ENCODE measurements at regions not wholly inside any gene's neighbourhood (a gene's known extent, or its start where the extent isn't known, plus 50 kb on each side); places are given as distances from the start of the nearest gene placed in this dataset.
"Not testable (repeated sequence)": the region's sequence is repeated elsewhere in the genome, so short reads cannot be mapped to it uniquely, and the experiment has no call there.

- no peak overlapping the region for H3K4me2 ChIP-seq (ENCODE audit: low read length)
- H3K79me2 ChIP-seq: no peaks in the 10 kb centered on the region
- no peak overlapping the region for H3K4me3 ChIP-seq (ENCODE audit: low read depth, low read length)
- H3K9me3 ChIP-seq (ENCODE audit: control insufficient read depth, low read length): no peaks in the 10 kb centered on the region
- no peak overlapping the region for H3K27ac ChIP-seq
- H3K36me3 ChIP-seq (ENCODE audit: control insufficient read depth, insufficient read depth, low read length): no peaks in the 10 kb centered on the region
- H3K9ac ChIP-seq: no peak overlapping the region
- H3K4me1 ChIP-seq: no peaks in the 10 kb centered on the region
- no peaks in the 10 kb centered on the region for H3K27me3 ChIP-seq (ENCODE audit: control insufficient read depth, insufficient read depth, low read length)
- no peak for TF ChIP-seq CTCF (IDR thresholded peaks at IDR 0.05)
- no peak overlapping the region for H2AFZ ChIP-seq
Observed at GRCh38 chr1:229863651-229864545, 203.1 kb upstream of the GALNT2 start.

- Histone ChIP-seq H3K27me3 (ENCODE audit: control insufficient read depth, insufficient read depth, low read length) (no peaks in the 10 kb centered on the region), H3K36me3 (ENCODE audit: control insufficient read depth, insufficient read depth, low read length) (no peaks in the 10 kb centered on the region), H3K27ac (no peak overlapping the region), H3K4me2 (ENCODE audit: low read length) (no peak overlapping the region), H3K4me3 (ENCODE audit: low read depth, low read length) (no peak overlapping the region), H3K4me1 (no peaks in the 10 kb centered on the region), H3K79me2 (no peaks in the 10 kb centered on the region), H3K9ac (no peak overlapping the region), H3K9me3 (ENCODE audit: control insufficient read depth, low read length) (no peaks in the 10 kb centered on the region), H2AFZ (no peak overlapping the region)
- TF ChIP-seq CTCF (IDR thresholded peaks at IDR 0.05): no peak
Observed at GRCh38 chr1:229864686-229865230, 202.3 kb upstream of the GALNT2 start.

- H3K27ac ChIP-seq: not testable (repeated sequence)
Observed at GRCh38 chr1:229865321-229865720, 201.7 kb upstream of the GALNT2 start.

GRCh38 chr1:229867726-229868125 lies 199.3 kb upstream of the GALNT2 start:
- H3K27ac ChIP-seq: no peak overlapping the region
- no peak for TF ChIP-seq CTCF (IDR thresholded peaks at IDR 0.05)

More at GRCh38 chr1:229865321-229865720, 201.7 kb upstream of the GALNT2 start:
- H3K9ac ChIP-seq; H3K4me1 ChIP-seq; H3K27me3 ChIP-seq (ENCODE audit: control insufficient read depth, insufficient read depth, low read length); H3K9me3 ChIP-seq (ENCODE audit: control insufficient read depth, low read length); H3K36me3 ChIP-seq (ENCODE audit: control insufficient read depth, insufficient read depth, low read length); H3K4me3 ChIP-seq (ENCODE audit: low read depth, low read length); H3K79me2 ChIP-seq; H2AFZ ChIP-seq; H3K4me2 ChIP-seq (ENCODE audit: low read length): not testable (repeated sequence)

GRCh38 chr1:229869240-229869639 lies 197.8 kb upstream of the GALNT2 start:
- Histone ChIP-seq H3K4me2 (ENCODE audit: low read length) (no peak overlapping the region), H3K27me3 (ENCODE audit: control insufficient read depth, insufficient read depth, low read length) (no peaks in the 10 kb centered on the region), H3K4me3 (ENCODE audit: low read depth, low read length) (no peak overlapping the region), H3K9ac (no peak overlapping the region), H3K9me3 (ENCODE audit: control insufficient read depth, low read length) (no peaks in the 10 kb centered on the region), H3K4me1 (no peaks in the 10 kb centered on the region), H2AFZ (no peak overlapping the region), H3K27ac (no peak overlapping the region), H3K79me2 (no peaks in the 10 kb centered on the region), H3K36me3 (ENCODE audit: control insufficient read depth, insufficient read depth, low read length) (no peaks in the 10 kb centered on the region)
- no peak for TF ChIP-seq CTCF (IDR thresholded peaks at IDR 0.05)

More at GRCh38 chr1:229867726-229868125, 199.3 kb upstream of the GALNT2 start:
- Histone ChIP-seq H3K4me3 (ENCODE audit: low read depth, low read length) (no peak overlapping the region), H3K4me2 (ENCODE audit: low read length) (no peak overlapping the region), H3K4me1 (no peaks in the 10 kb centered on the region), H3K9ac (no peak overlapping the region), H2AFZ (no peak overlapping the region), H3K9me3 (ENCODE audit: control insufficient read depth, low read length) (no peaks in the 10 kb centered on the region), H3K27me3 (ENCODE audit: control insufficient read depth, insufficient read depth, low read length) (no peaks in the 10 kb centered on the region), H3K36me3 (ENCODE audit: control insufficient read depth, insufficient read depth, low read length) (no peaks in the 10 kb centered on the region), H3K79me2 (no peaks in the 10 kb centered on the region)

All from parathyroid adenoma (tissue), 2 donors.